Amniotic epithelial cell (primary cell): ENCODE measurements at regions not wholly inside any gene's neighbourhood (a gene's known extent, or its start where the extent isn't known, plus 50 kb on each side); places are given as distances from the start of the nearest gene placed in this dataset.

Experiments
- DNase-seq: peaks from one replicate; pipeline ENCODE4 v3.0.0-alpha.2; 2010; ENCODE audit warnings: low read depth

DNA sequence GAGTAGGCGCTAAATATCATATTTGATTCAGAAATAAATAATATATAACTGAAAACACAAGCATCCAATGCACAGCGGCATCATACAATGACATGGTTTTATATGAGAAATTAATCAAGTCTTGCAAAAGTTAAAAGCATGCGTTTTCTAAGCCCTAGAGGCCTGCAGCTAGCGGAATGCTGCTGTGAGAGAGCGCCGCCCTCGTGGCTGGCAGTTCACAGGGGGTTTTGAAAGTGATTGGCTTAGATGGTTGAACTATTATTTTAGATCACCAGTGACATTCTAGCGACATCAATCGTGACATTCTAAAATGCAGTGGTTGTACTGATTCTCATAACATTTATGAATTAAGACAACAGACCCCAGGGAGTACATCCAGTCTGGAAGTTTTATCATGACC lies 235.2 kb upstream of the MGMT start:
- DNase-seq = no peak

DNA sequence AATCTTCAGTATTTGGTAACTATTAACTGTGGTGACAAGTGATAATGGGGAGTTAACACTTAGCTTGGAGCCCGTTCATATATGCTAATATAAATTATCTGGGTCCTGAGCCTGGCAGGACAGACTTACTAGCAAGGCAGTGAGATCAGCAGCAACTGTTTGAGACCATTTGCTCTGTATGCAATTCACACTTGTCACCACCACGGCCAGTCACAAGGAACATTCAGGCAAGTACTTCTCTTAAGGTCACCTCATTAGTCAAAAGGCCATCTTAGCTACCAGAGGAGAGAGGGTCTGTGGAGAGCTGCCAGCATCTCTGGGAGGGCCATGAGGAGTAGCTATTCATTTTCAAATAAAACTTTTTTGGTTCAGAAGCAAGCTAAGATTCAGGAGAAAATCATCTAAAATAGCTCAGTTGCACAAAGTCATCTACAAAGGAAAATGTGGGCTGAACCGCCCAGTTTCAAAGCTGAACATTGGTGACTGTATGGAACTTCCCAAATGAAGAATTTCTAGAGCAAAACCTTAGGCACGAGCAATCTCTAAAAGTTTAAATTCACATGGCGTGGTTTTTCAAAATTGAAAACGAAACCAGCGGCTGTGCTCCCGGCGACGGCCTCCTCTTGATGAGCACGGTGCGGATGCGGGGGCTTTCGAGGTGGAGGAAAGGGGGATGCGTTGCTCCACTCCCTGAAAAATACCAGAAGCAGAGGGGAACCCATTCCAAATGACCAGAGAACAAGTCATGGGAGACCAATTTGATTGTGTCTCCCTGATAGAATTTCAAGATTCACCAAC lies 233.5 kb upstream of the MGMT start:
- DNase-seq = no peak

DNA sequence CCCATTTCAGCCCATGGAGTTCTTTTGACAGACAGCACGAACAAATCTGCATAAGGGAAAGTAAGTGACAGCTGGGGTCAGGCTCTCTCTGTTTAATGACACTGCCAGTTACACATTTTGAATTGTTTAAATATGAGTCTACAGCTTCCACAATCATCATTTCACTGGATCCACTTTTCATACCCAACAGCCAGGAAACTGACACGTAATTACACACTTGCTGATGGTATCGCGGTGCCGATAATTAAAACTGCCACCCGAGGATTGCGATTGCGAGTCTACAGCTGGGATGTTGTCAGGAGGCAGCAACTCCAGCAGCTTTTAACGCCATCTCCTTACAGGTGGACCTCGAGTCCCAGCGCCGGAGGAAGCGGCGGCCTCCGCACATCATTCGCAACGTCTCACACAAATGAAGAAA lies 230.8 kb upstream of the MGMT start:
- no peak for DNase-seq

DNA sequence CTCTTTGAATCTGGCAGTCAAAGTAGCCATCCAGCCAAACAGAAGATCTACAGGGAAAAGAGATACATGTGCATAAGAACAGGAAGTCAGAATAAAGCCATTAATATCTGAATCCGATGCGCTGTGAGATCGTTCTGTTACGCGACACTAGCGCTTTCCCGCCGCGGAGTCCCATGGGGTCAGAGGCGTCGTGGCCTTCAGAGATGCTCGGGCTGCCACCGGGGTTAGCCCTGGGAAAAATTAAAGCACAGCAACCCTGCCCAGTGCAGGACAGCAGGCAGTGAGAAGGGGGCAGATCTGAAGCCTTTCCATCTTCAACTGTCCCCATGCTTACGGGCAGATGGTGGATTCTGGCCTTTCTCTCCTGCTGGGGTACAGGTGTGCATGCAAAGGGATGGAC lies 225.6 kb upstream of the MGMT start:
- no peak for DNase-seq

DNA sequence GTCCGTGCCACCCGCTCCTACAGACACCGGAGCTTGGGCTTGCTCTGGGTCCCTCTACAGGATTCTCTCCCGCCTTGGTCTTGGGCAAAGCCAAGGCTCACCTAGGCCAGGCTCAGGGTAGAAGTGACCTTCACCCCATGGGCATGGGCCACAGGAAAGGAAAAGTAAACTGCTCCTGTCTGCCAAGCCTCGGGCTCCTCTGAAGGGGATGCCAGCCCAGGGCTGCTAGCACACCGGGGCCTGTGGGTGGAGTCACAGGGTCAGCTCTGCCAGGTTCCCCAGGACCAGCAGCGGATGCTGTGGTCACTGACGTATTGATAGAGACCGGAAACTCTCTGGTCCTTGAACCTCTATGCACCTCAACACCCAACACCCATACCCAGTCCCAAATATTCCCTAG lies 222.7 kb upstream of the MGMT start:
- DNase-seq = no peak

DNA sequence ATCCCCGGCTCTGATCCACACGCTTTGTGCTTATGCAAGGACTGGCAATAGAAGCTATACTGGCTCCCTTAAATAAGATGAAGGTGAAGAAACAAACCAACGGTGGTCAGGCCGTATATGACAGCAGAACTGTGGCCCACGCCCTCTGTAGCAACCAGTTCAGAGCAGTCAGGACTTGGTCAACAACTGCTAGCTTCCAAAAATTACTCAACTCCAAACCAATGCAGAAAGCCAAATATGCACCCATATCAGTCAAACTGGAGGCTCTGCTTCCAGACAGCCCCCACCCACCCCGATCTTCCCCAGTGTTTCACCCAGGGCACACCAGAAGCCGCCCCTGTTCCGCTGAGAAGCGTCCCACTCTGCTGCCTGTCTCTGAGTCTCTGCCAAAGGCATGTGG lies 222.3 kb upstream of the MGMT start:
- no peak for DNase-seq

DNA sequence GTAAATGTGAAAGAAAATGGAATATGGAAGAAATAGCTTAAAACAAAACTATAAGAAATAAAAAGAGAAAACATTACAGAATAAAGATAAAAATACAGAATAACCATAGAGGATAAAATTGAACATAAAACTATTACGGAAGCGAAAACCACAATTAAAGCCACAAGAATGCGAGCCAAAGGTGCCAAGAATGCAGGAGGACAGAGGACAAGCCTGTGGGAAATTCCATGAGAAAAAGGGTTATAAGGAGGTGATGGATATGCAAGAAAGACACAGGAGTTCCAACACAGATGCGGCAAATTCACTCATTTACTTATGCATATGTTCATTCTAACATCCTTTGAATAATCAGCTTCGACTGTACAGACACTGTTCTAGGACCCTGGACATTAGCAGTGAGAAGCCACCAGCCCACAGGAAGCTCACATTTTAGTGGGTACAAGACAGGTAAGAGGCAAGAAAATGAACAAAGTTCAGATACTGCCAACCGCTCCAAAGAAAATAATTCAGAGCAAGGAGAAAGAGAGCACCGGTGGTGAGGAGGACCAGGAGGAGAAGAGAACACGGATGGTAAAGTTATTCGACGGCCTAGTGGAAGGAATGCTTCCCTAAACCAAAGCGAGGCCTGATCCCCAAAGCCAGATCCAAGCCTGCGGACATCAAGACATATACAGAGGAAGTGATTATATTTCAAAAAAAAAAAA lies 213.7 kb upstream of the MGMT start:
- DNase-seq = no peak

DNA sequence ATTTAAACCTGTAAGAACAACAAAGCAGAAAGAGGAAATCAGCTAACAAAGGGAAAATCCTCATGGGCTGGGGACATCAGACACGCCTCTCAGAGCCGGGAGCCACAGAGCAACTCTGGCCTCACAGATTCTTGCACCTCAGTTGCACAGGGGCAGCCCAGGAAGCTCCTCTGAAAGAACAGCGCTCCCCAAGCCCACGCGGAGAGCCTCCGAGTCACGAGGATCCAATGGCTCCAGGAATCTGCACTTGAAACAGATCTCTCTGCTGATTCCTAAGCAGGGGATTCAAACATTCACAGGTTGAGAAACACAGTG lies 213.2 kb upstream of the MGMT start:
- DNase-seq = no peak

DNA sequence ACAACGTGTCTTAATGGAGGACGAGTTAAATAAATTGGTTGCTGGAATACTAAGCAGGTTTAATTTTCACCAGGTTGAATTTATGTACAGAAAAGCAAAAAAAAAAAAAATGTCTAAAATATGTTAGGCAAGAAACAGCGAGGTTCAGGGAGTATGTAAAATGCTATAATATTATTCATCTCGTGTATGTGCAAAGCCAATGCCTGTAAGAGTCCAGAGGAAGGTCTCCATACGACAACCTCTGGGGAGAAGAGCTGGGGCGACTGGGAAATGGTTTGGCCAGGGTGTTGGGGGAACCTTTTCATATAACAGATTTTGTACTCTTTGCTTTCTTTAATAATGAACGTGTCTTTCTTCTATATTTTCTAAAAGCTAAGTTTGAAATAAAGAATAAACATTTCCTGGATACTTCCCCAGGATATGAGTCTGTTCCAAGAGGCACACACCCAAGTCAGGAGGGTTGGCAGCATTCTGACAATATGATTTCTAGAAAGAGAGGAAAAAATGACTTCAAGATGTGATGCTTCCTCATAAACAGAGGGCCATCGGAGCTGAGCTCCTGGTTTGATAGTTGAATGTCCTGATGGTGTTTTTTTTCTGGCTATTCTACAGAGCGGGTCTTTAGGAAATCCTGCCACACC lies 208.6 kb upstream of the MGMT start:
- DNase-seq = no peak

DNA sequence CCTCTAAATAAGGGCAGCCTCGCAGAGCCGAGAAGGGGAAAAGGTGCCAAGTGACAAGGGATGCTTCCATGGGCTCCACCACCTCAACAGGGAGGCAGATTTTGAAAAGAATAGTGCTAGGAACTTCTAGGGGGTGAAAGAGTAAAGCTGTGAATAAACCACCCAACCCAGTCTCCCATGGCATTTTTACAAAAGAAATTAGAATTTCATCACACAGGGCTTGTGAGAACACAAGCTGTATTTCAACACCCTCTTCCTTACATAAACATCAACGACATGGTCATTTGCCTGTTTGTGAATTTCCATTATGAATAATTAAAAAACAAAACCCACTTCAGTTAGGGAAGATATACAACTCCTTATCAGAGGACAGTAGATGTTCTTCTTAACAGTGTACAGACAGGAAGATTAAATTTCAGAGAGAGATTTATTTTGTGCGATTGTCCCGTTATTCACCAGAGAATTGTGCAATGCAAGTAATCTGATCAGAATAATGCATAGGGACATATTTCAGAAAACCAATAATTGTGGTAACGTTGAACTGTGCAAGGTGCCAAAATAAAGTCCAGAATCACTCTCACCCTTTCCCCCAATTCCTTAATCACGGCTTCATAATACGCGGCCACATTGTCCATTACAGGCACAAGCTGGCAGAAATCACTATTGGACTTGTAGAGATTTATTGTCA lies 207.8 kb upstream of the MGMT start:
- no peak for DNase-seq

DNA sequence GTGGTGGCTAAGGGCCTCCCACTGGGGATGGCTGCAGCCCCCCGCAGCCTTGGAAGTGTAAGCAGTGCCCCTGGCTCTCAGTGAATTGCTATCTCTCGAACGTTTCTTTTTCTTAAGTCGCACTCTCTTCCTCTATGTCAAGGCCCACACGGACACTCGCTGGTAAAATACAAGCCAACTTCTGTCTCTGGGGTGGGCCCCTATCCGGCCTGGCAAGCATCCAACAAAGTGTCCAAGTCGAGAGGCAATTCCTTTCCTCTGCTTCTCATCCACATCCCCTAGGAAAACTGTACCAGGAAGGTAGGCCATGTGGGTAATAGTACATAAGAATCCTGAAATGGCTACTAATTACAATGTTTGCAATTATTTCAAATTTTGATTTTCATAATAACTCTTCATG lies 194.9 kb upstream of the MGMT start:
- DNase-seq = no peak

DNA sequence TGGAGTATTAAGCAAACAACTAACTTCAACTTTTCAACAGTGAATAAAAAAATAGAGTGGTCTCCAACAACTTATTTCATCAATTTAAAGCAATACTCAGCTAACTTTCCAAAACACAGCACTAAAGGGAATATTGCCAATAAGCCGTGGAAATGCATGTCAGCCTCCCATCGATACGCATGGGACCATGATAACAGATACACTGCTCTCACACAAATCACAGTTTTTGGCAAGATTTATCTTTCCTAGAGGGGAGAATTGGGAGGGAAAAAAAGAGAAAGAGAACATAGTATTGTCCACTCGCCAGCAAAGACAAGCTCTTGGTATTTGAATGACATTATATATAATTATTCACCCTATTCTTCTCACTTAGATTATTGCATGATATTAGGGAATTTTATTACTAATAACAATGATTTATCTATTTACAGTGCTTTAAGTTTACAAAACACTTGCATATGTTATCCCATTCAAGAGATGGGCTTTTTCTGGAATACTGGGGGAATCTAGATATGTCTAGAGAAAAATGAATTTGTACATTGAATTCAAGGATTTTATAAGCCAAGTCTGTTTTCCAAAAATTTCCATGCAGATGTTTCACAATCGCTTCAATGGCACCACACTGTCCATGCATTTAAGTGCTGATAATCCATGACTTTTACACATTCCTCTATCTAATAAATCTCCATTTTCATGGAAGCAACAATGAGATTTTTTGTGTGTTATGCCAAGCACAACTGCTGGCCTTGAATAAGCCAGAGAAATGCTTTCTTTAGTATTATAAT lies 194.0 kb upstream of the MGMT start:
- DNase-seq = no peak

DNA sequence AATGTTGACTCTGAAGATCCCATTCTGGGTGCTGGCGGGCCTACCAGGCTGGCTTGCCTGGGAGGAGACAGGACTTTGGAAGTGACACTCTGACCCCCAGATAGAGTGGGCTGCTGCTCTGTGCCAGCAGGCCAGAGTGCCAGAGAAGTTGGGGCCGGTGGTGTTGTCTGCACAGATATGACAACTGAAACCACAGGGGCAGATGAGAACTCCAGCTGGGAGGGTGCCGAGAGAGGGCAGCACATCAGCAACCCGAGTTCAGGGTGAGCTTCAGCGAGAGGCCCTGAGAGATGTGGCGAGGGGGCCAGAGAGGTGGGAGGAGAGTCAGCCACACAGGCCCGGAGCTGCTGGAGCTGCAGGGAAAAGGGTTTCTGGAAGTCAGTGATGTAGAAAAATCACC lies 193.2 kb upstream of the MGMT start:
- DNase-seq = no peak

DNA sequence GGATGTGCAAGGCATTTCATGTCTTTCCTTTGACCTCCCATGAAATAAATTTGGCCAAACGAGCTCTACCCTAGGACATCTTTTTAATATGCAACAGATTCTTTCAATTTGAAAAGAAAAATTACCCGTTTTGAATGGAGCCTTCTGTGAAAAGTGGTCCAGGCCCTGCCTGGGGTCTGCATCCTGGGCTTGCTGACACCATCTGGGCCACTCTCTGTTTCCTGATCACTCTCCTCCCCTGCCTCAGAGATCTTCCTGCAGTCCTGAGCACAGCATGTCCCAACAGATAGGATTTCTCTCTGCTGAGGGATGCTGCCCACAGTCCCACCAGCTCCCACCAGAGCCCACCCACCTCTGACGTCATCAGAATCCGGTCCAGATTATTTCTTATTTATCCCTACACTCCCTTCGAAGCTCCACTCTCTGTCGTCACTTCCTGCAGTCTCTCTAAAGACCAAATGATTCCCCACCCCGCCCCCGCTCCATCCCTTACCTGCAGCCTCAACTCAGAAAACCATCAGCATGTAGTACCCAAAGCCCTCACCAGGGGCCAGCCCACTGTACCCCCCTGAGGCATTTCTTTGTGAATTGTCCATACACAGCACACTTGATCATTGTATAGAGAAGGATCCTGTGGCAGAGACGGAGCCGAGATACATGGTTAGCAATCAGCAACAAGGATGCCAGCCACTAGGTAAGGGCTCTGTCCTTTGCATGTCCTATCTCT lies 192.1 kb upstream of the MGMT start:
- no peak for DNase-seq

DNA sequence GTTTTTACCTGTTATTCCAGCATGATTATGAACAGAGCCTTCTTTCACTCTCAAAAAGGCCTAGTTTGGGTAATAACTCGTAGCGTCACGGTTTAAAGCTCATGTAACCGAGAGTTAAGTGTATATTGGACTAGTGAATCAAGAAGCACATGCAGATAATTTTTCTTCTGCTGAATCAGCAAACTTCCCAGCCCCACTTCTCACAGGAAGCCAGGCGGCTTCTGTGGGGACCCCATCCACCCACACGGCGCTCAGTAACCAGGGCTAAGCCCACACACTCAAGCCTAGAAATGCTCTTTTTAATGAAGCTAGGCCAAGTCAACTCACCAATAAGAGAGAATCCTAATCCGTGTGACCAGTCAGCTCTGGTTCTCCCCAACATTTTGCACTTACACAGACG lies 191.2 kb upstream of the MGMT start:
- DNase-seq = no peak

DNA sequence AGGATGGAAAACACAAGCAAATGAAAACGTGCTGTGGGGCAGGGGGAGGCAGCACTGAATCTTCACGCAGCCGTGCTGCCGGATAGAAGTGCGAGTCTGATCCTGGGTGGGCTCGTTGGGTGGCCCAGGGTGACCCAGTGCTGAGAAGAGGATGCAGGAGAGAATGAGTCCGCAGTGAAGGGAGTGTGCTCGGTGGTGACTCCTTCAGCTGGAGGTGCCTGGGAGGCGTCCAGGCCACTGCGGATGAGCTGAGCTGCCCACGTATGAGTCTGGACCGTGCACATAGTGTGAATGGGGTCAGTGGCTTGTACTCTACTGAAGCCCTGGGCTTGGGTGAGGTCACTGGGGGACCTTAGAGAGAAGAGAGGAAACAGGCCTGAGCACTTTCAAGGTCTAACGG lies 190.0 kb upstream of the MGMT start:
- no peak for DNase-seq

DNA sequence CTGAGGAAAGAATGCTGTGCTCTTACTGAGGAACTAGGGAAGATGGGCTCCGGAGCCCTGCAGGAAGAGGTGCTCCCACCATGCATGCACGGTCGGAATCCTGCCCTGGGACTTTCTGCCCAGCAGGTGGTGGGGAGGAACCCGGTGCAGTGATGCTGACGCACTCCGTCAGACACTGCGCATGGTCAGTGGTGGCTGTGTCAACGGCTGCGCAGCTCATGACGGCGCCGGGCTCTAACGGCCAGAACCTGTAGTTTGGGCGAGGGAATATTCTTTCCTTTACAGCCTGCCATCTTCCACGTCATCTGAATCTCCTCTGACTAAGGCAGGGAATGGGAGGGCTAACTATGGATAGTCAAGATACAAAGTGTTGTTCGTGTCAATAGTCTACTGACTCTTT lies 189.2 kb upstream of the MGMT start:
- no peak for DNase-seq

DNA sequence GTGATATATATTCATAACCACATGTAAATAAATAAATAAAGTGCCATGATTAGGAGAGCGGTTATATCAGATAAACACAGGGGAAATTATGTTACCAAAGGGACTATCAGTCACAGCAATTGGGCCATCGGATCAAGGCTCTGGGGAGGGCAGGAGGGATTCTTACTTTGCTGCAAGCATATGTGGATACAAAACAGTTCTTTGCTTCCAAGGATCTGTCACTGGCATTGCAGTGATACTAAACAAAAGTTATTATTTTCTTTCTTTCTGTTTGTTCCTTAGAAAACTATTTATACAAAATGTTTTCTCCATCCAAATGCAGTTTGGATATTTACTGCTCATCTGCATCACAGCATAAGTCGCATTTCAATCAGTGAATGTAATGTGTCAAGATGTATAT lies 188.4 kb upstream of the MGMT start:
- DNase-seq = no peak

DNA sequence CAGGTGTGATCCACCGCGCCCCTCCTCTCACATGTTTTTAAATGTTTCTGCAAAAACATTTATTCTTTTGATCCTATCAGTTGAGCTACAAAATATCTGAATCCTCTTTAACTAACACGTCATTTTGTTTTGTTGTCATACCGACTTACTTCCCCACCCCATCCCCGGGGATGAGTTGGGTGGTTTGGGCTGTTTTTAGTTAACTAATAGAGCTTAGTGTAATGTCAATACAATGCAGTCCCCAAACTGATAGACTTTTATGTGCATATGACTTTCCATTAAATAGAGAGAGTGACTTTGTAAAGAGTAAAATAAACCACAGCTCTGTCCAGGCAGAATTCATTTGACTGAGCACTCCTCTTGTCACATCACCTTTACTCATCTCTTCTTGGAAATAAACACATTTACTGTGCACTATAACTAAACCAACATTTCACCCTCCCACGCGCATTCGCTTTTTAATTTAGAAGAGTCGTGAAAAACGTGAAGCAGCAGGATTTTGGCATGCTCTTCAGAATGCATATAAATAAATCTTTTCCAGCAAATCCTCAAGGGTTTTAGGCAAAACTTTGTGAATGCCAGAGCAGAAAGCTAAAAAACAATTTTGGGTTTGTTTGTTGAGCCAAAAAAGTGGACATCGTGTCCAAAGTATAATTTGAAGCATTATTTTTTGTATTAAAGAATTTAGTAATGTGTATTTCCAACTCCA lies 187.4 kb upstream of the MGMT start:
- DNase-seq = no peak

DNA sequence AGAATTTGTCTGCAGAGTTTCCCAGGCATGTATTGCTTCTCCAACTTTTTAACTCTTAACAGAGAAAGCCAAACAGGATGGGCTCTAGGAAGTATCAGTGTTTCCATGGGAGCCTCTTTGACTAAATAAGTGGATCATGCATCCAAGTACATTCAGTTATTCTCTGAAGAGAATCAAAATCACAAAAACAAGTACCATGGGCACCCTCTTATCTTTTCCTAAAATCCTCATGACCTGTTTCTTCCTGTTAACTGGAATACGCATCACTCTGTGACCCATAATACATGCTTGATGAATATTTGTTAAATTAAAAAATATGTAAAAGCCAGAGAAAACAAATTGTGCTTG lies 186.9 kb upstream of the MGMT start:
- DNase-seq = no peak
